Central memory CD8-positive, alpha-beta T cell (primary cell): ENCODE measurements at regions not wholly inside any gene's neighbourhood (a gene's known extent, or its start where the extent isn't known, plus 50 kb on each side); places are given as distances from the start of the nearest gene placed in this dataset.
"Not testable (repeated sequence)": the region's sequence is repeated elsewhere in the genome, so short reads cannot be mapped to it uniquely, and the experiment has no call there.

Source experiments
- ATAC-seq: fragments of 150-1000 bp; cut with Tn5 transposase; replicated peaks from 2 replicates; pipeline ENCODE4 v1.10.0; 2022; ENCODE audit warnings: mild to moderate bottlenecking, moderate FRiP score, moderate number of reproducible peaks; ENCODE audit not compliant: poor library complexity, severe bottlenecking; ENCODE audit errors: extremely low read depth
- DNase-seq, 2 donors: peaks; one replicate each; pipeline ENCODE4 v3.0.0; 2021; ENCODE audit warnings: low spot score in 2 of 2
- H3K27ac Mint-ChIP-seq: one replicate; pipeline ENCODE4 v1.8.0; 2022; ENCODE audit warnings: low read depth, mild to moderate bottlenecking, moderate library complexity, mixed read lengths
- H3K27me3 Mint-ChIP-seq: one replicate; pipeline ENCODE4 v1.8.0; 2022; ENCODE audit warnings: mixed read lengths
- H3K36me3 Mint-ChIP-seq: one replicate; pipeline ENCODE4 v1.8.0; 2022; ENCODE audit warnings: mild to moderate bottlenecking, moderate library complexity, mixed read lengths; ENCODE audit not compliant: insufficient read depth
- H3K4me1 Mint-ChIP-seq: one replicate; pipeline ENCODE4 v1.8.0; 2022; ENCODE audit warnings: mixed read lengths
- H3K4me3 Mint-ChIP-seq: one replicate; pipeline ENCODE4 v1.8.0; 2022; ENCODE audit warnings: mild to moderate bottlenecking, moderate library complexity, mixed read lengths
- H3K9me3 Mint-ChIP-seq: one replicate; pipeline ENCODE4 v1.8.0; 2022; ENCODE audit warnings: mixed read lengths

DNA sequence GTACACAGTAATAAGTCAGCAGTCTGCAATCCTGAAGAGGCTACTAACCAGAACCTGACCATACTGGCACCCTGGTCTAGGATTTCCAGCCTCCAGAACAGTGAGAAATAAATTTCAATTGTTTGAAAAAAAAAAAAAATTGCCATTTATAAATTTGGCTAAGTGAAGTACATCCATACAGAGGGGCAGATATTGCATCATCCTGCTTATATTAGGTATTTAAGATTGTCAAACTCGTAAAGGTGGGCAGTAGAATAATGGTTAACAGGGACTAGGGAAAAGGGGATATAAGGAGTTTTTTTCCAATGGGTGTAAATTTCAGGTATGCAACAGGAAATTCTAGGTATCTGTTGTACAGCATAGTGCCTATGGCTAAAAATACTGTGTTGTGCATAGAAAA is 1250.9 kb downstream of the BRINP3 start:
- H3K27me3 Mint-ChIP-seq = no peaks in the 10 kb centered on the region
- H3K36me3 Mint-ChIP-seq = no peaks in the 10 kb centered on the region
- H3K4me3 Mint-ChIP-seq = no peak overlapping the region
- DNase-seq (no peak), ATAC-seq (no peak)
- H3K9me3 Mint-ChIP-seq = peaks cover 9% of the 10 kb centered on the region
- no peaks in the 10 kb centered on the region for H3K4me1 Mint-ChIP-seq
- no peak overlapping the region for H3K27ac Mint-ChIP-seq

DNA sequence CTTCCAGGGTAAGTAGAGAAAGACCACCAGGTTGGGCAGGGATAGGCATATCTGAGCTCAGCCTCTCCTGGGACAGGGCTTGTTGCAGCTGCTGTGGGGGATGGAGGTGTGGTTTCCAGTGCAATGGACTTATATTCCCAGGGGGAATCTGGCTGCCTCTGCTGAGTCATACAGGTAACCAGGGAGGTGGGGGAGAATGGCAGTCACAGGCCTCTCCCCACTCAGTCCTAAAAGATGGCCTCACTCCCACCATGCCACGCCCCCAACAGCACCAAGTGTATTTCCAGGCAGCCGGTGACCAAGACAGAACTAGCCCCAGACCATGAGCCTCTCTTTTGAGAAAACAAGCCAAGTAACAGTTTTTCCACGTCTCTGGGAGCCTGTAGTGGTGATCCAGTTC is 1240.7 kb downstream of the BRINP3 start:
- no peak overlapping the region for H3K4me3 Mint-ChIP-seq
- H3K9me3 Mint-ChIP-seq = peaks cover 37% of the 10 kb centered on the region
- H3K36me3 Mint-ChIP-seq = no peaks in the 10 kb centered on the region

GRCh38 chr1:189253601-189254350 is 1223.9 kb downstream of the BRINP3 start:
- Mint-ChIP-seq H3K4me3 (no peak overlapping the region), H3K36me3 (peaks cover 2% of the 10 kb centered on the region), H3K9me3 (peaks cover 12% of the 10 kb centered on the region), H3K27me3 (no peaks in the 10 kb centered on the region), H3K27ac (no peak overlapping the region), H3K4me1 (no peaks in the 10 kb centered on the region)
- DNase-seq (no peak), ATAC-seq (no peak)

More for the DNA sequence above, 1240.7 kb downstream of the BRINP3 start:
- DNase-seq (no peak), ATAC-seq (no peak)
- Mint-ChIP-seq H3K27ac (no peak overlapping the region), H3K4me1 (no peaks in the 10 kb centered on the region), H3K27me3 (no peaks in the 10 kb centered on the region)

GRCh38 chr1:189261128-189261527 is 1216.5 kb downstream of the BRINP3 start:
- H3K27ac Mint-ChIP-seq, DNase-seq, ATAC-seq, H3K27me3 Mint-ChIP-seq, H3K36me3 Mint-ChIP-seq, H3K4me3 Mint-ChIP-seq, H3K4me1 Mint-ChIP-seq: not testable (repeated sequence)
- peaks cover 17% of the 10 kb centered on the region for H3K9me3 Mint-ChIP-seq

- no peak for DNase-seq
These were observed 1208.7 kb downstream of the BRINP3 start for GRCh38 chr1:189269011-189269410.

GRCh38 chr1:189274267-189274666 is 1203.4 kb downstream of the BRINP3 start:
- H3K4me1 Mint-ChIP-seq = no peaks in the 10 kb centered on the region
- DNase-seq (no peak), ATAC-seq (no peak)
- peaks cover 4% of the 10 kb centered on the region for H3K9me3 Mint-ChIP-seq
- no peaks in the 10 kb centered on the region for H3K27me3 Mint-ChIP-seq
- no peak overlapping the region for H3K4me3 Mint-ChIP-seq
- no peak overlapping the region for H3K27ac Mint-ChIP-seq
- no peaks in the 10 kb centered on the region for H3K36me3 Mint-ChIP-seq

More at GRCh38 chr1:189269011-189269410, 1208.7 kb downstream of the BRINP3 start:
- ATAC-seq = no peak
- Mint-ChIP-seq H3K27ac (no peak overlapping the region), H3K4me3 (no peak overlapping the region), H3K4me1 (no peaks in the 10 kb centered on the region), H3K27me3 (no peaks in the 10 kb centered on the region), H3K36me3 (no peaks in the 10 kb centered on the region), H3K9me3 (no peaks in the 10 kb centered on the region)

- Mint-ChIP-seq H3K27ac (no peak overlapping the region), H3K4me3 (no peak overlapping the region), H3K36me3 (no peaks in the 10 kb centered on the region), H3K9me3 (peaks cover 4% of the 10 kb centered on the region), H3K27me3 (no peaks in the 10 kb centered on the region), H3K4me1 (no peaks in the 10 kb centered on the region)
- no peak for ATAC-seq
- no peak for DNase-seq
These were observed 1201.9 kb downstream of the BRINP3 start for GRCh38 chr1:189275796-189276195.

GRCh38 chr1:189289346-189289745 is 1188.3 kb downstream of the BRINP3 start:
- Mint-ChIP-seq H3K4me3 (no peak overlapping the region), H3K4me1 (no peaks in the 10 kb centered on the region), H3K9me3 (peaks cover 17% of the 10 kb centered on the region), H3K27me3 (no peaks in the 10 kb centered on the region), H3K36me3 (no peaks in the 10 kb centered on the region), H3K27ac (no peak overlapping the region)
- ATAC-seq = no peak
- no peak for DNase-seq

DNA sequence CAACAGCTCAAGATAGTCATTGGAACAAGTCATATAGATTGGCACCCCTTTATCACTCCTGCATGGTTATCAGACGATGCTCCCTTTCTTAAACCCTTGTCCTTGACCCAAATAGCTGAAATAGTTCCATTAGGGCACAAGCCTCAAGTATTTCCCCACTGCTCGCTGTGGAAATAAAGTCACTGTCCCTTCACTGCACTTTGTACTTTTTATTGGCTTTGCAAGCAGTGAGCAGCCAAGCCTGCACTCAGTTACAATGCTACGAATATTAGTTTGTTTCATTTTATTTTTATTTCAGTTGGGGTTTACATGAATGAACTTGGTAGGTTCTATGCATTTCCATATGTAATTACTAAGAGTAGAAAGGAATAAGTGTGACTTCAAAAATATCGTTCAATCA is 1176.4 kb downstream of the BRINP3 start:
- Mint-ChIP-seq H3K27ac (no peak overlapping the region), H3K36me3 (no peaks in the 10 kb centered on the region), H3K9me3 (peaks cover 42% of the 10 kb centered on the region), H3K4me1 (no peaks in the 10 kb centered on the region), H3K4me3 (no peak overlapping the region), H3K27me3 (no peaks in the 10 kb centered on the region)
- no peak for ATAC-seq
- DNase-seq = no peak

- no peaks in the 10 kb centered on the region for H3K36me3 Mint-ChIP-seq
- no peak overlapping the region for H3K27ac Mint-ChIP-seq
- DNase-seq = no peak
- ATAC-seq = no peak
- no peaks in the 10 kb centered on the region for H3K27me3 Mint-ChIP-seq
- H3K4me1 Mint-ChIP-seq = no peaks in the 10 kb centered on the region
- no peak overlapping the region for H3K4me3 Mint-ChIP-seq
- peaks cover 25% of the 10 kb centered on the region for H3K9me3 Mint-ChIP-seq
These were observed 1172.4 kb downstream of the BRINP3 start for GRCh38 chr1:189305279-189305678.

GRCh38 chr1:189311915-189312314 is 1165.7 kb downstream of the BRINP3 start:
- Mint-ChIP-seq H3K36me3 (no peaks in the 10 kb centered on the region), H3K27ac (no peak overlapping the region), H3K4me3 (no peak overlapping the region), H3K4me1 (no peaks in the 10 kb centered on the region), H3K9me3 (peaks cover 5% of the 10 kb centered on the region), H3K27me3 (no peaks in the 10 kb centered on the region)
- DNase-seq (no peak), ATAC-seq (no peak)

GRCh38 chr1:189312499-189312898 is 1165.2 kb downstream of the BRINP3 start:
- Mint-ChIP-seq H3K27me3 (no peaks in the 10 kb centered on the region), H3K4me1 (no peaks in the 10 kb centered on the region), H3K9me3 (peaks cover 5% of the 10 kb centered on the region), H3K4me3 (no peak overlapping the region), H3K27ac (no peak overlapping the region), H3K36me3 (no peaks in the 10 kb centered on the region)
- ATAC-seq (no peak), DNase-seq (no peak)

- H3K27me3 Mint-ChIP-seq = no peaks in the 10 kb centered on the region
- DNase-seq (no peak), ATAC-seq (no peak)
- H3K9me3 Mint-ChIP-seq = peaks cover 5% of the 10 kb centered on the region
- H3K27ac Mint-ChIP-seq = no peak overlapping the region
- H3K36me3 Mint-ChIP-seq = no peaks in the 10 kb centered on the region
- no peak overlapping the region for H3K4me3 Mint-ChIP-seq
- H3K4me1 Mint-ChIP-seq = no peaks in the 10 kb centered on the region
These were observed 1164.2 kb downstream of the BRINP3 start for GRCh38 chr1:189313488-189313887.
